Body of pancreas (tissue), 4 donors: ENCODE measurements at regions not wholly inside any gene's neighbourhood (a gene's known extent, or its start where the extent isn't known, plus 50 kb on each side); places are given as distances from the start of the nearest gene placed in this dataset.

Experiments used
- ATAC-seq: fragments of 150-250 bp; one replicate; pipeline ENCODE4 v1.9.1; 2016
- DNase-seq, 4 donors: peaks; one replicate each; pipeline ENCODE4 v3.0.0-alpha.2; 2019
- H3K27ac ChIP-seq, 4 donors: fragments of 200-600 bp; sonication (generic); 1 replicate in 3 of 4; 2 replicates in 1 of 4; pipeline versions ENCODE4 v1.5.1 to v1.6.1; 2016 to 2019; ENCODE audit warnings: mild to moderate bottlenecking in 1 of 4, mixed read lengths in 1 of 4, moderate library complexity in 1 of 4
- H3K27me3 ChIP-seq, 2 donors: fragments of 200-600 bp; sonication (generic); one replicate each; pipeline ENCODE4 v1.6.0; 2016; ENCODE audit warnings: mild to moderate bottlenecking in 1 of 2
- H3K36me3 ChIP-seq, 2 donors: fragments of 200-600 bp; sonication (generic); replicated peaks in 1 of 2; 2 replicates each; pipeline ENCODE4 v1.5.1; 2016; ENCODE audit warnings: low read depth in 2 of 2; ENCODE audit not compliant: insufficient read depth in 1 of 2
- H3K4me1 ChIP-seq: fragments of 200-600 bp; sonication (generic); one replicate; pipeline ENCODE4 v1.6.0; 2016
- H3K4me3 ChIP-seq, 2 donors: fragments of 200-600 bp; sonication (generic); 1 replicate in 1 of 2; 2 replicates in 1 of 2; pipeline ENCODE4 v1.5.1; 2016 to 2019
- H3K9me3 ChIP-seq, 3 donors: fragments of 200-600 bp; sonication (generic); 1 replicate in 2 of 3; 2 replicates in 1 of 3; pipeline ENCODE4 v1.5.1; 2016
- POLR2A ChIP-seq, 3 donors: fragments of 450-650 bp; IDR thresholded peaks; one replicate each; pipeline ENCODE4 v1.6.1; 2016; ENCODE audit warnings: antibody characterized with exemption in 3 of 3, mild to moderate bottlenecking in 2 of 3
- WGBS, 2 donors: methylation state at CpG; one replicate each; pipeline ENCODE4 v1.1.5; 2017; 5-methylcytosine and 5-hydroxymethylcytosine counted together
- intact Hi-C: fragments of 100-400 bp; cut with DNase I; formaldehyde crosslinking; loops from one replicate; pipeline ENCODE4 v1.15.1; 2023
- TF ChIP-seq, protein P1 (sequence below), 7 experiments: fragments of 450-650 bp in 4 of 7; fragments of 200-600 bp in 3 of 7; sonication (generic) in 3 of 7; IDR thresholded peaks; one replicate each; pipeline ENCODE4 v1.5.1; 2016 to 2019; ENCODE audit warnings: antibody characterized with exemption in 7 of 7

DNA sequence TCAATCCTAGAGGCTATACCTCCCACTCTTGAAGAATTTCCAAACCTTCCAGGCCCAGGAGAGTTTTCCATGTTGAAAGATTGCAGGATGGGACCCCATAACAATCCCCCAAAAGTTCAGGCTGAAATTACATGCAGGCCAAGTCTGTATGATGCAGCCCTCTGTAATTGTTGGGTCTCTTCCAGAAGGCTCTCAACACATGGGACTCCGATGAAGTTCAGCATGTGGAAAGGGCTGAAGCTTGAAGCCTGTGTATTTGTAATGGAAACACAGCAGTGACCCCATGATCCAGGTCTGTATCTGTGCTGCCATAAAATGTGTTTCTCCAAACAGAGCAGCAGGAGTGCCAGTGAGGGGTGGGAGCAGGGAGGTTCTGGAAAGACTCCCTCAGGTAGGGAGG lies 202.5 kb upstream of the LYPLAL1 start:
- TF ChIP-seq, protein P1, sequence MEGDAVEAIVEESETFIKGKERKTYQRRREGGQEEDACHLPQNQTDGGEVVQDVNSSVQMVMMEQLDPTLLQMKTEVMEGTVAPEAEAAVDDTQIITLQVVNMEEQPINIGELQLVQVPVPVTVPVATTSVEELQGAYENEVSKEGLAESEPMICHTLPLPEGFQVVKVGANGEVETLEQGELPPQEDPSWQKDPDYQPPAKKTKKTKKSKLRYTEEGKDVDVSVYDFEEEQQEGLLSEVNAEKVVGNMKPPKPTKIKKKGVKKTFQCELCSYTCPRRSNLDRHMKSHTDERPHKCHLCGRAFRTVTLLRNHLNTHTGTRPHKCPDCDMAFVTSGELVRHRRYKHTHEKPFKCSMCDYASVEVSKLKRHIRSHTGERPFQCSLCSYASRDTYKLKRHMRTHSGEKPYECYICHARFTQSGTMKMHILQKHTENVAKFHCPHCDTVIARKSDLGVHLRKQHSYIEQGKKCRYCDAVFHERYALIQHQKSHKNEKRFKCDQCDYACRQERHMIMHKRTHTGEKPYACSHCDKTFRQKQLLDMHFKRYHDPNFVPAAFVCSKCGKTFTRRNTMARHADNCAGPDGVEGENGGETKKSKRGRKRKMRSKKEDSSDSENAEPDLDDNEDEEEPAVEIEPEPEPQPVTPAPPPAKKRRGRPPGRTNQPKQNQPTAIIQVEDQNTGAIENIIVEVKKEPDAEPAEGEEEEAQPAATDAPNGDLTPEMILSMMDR (IDR thresholded peaks at IDR 0.05): no peak
- TF ChIP-seq POLR2A (IDR thresholded peaks at IDR 0.05): no peak
- WGBS, 2 donors: 85 to 100% methylated on average over 1 of the region's 1 CpG
- H3K9me3 ChIP-seq: no peaks in the 10 kb centered on the region
- no peak overlapping the region for H3K4me3 ChIP-seq
- intact Hi-C loops: no loop called here
- no peak for ATAC-seq
- no peak for DNase-seq
- no peaks in the 10 kb centered on the region for H3K27me3 ChIP-seq
- H3K36me3 ChIP-seq: no peaks in the 10 kb centered on the region
- H3K27ac ChIP-seq: no peak overlapping the region
- H3K4me1 ChIP-seq: no peaks in the 10 kb centered on the region

DNA sequence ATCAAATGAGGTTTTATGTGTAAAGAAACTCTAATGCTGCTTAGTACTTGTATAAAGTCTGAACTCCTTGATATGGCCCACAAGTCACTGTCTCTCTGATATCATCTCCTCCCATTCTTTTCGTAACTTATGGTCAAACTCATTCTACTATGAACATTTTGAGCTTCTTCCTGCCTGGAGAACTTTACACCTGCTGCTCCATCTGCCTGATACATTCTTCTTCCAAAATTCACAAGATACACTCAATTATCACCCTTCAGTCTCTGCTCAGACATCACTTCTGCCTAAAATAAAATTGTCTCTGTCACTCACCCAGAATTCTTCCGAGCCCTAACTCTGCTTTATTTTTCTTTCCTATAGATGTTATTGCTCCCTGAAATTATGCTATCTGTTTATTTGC lies 192.8 kb upstream of the LYPLAL1 start:
- Histone ChIP-seq H3K4me1 (no peaks in the 10 kb centered on the region), H3K36me3 (no peaks in the 10 kb centered on the region), H3K4me3 (no peak overlapping the region), H3K27ac (no peak overlapping the region), H3K9me3 (no peaks in the 10 kb centered on the region), H3K27me3 (no peaks in the 10 kb centered on the region)
- DNase-seq (no peak), ATAC-seq (no peak)
- TF ChIP-seq POLR2A (IDR thresholded peaks at IDR 0.05): no peak
- TF ChIP-seq, protein P1 (IDR thresholded peaks at IDR 0.05): no peak
- intact Hi-C loops: no loop called here
- 84 to 86% methylated on average over 2 of the region's 2 CpGs for WGBS, 2 donors

DNA sequence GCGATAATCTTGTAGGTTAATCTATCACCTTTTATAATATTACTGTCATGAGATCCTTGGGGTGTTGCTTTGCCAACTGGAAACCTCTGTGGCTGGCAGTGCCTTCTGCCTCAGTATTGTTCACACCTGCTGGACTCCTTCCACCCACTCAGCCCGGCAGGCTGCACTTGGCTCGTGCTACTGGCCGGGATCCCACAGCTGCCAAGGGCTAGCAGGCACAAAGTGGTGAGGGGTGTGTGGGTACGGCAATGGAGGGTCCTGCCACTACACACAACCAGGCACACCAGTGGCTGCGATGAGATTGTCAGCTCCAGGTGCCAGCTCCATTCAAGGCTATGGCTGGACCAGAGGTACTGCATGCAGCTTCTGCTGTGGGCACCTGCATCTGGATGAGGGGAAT lies 191.2 kb upstream of the LYPLAL1 start:
- Histone ChIP-seq H3K27me3 (no peaks in the 10 kb centered on the region), H3K36me3 (no peaks in the 10 kb centered on the region), H3K9me3 (no peaks in the 10 kb centered on the region), H3K4me3 (no peak overlapping the region), H3K4me1 (no peaks in the 10 kb centered on the region), H3K27ac (no peak overlapping the region)
- DNase-seq (no peak), ATAC-seq (no peak)
- 57 to 58% methylated on average over 4 to 6 of the region's 6 CpGs for WGBS, 2 donors
- TF ChIP-seq POLR2A (IDR thresholded peaks at IDR 0.05): no peak
- TF ChIP-seq, protein P1 (IDR thresholded peaks at IDR 0.05): no peak
- intact Hi-C loops: no loop called here

DNA sequence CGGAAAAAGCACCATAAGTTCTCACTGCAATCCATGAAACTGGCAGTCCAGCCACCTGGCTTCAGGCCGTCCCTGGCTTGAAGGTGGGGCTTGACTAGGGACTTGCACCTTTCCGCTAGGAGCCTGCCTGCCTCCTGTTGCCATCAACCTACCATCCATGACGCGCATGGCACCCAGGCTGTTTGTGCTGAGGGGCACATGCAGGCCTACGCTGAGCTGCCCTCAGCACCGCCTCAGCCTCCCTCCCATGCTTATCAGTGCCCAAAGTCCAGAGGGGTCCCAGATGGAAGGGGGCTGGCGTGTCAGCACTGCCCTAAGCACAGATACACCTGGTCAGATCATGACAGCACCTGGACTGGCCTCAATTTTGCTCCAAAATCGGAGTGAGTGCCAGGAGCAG lies 190.2 kb upstream of the LYPLAL1 start:
- WGBS, 2 donors: 86 to 90% methylated on average over 3 to 9 of the region's 9 CpGs
- Histone ChIP-seq H3K36me3 (no peaks in the 10 kb centered on the region), H3K27me3 (no peaks in the 10 kb centered on the region), H3K4me1 (no peaks in the 10 kb centered on the region), H3K27ac (no peak overlapping the region), H3K9me3 (no peaks in the 10 kb centered on the region), H3K4me3 (no peak overlapping the region)
- DNase-seq: no peak
- ATAC-seq: no peak
- TF ChIP-seq, protein P1 (IDR thresholded peaks at IDR 0.05): no peak
- no peak for TF ChIP-seq POLR2A (IDR thresholded peaks at IDR 0.05)
- intact Hi-C loops: no loop called here

DNA sequence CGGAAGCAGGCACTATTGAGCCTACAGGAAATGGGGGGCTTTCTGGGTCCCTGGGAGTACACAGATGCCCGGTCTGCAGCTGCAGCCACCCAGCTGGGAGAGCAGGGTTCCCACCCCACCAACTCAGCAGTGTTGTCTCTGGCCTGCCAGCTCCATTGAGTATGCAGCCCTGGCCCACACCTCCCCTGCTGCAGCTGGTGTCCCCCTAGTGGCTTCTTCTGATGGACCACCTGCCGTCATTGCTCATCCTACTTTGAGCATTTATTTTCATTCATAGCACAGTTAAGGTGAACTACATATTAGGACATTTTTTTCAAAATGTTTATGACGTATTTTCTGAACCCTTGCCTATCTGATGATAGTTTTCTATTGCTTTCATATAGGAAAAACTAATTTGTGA lies 189.8 kb upstream of the LYPLAL1 start:
- intact Hi-C loops: no loop called here
- Histone ChIP-seq H3K27me3 (no peaks in the 10 kb centered on the region), H3K4me1 (no peaks in the 10 kb centered on the region), H3K4me3 (no peak overlapping the region), H3K27ac (no peak overlapping the region), H3K36me3 (no peaks in the 10 kb centered on the region), H3K9me3 (no peaks in the 10 kb centered on the region)
- ATAC-seq (no peak), DNase-seq (no peak)
- WGBS, 2 donors: 74 to 79% methylated on average over 4 of the region's 4 CpGs
- TF ChIP-seq POLR2A (IDR thresholded peaks at IDR 0.05): no peak
- TF ChIP-seq, protein P1 (IDR thresholded peaks at IDR 0.05): no peak
